ENCODE measurements at regions not wholly inside any gene's neighbourhood (a gene's known extent, or its start where the extent isn't known, plus 50 kb on each side); places are given as distances from the start of the nearest gene placed in this dataset.
"Not testable (repeated sequence)": the region's sequence is repeated elsewhere in the genome, so short reads cannot be mapped to it uniquely, and the experiment has no call there.

- DNase-seq (ENCODE audit: low read depth): not testable (repeated sequence)
Measured at GRCh38 chr16:22572331-22573224, 61.9 kb downstream of the NPIPB5 start.

- not testable (repeated sequence) for DNase-seq (ENCODE audit: low read depth)
Measured at GRCh38 chr16:22573225-22573530, 62.5 kb downstream of the NPIPB5 start.

- DNase-seq (ENCODE audit: low read depth): not testable (repeated sequence)
Measured at GRCh38 chr16:22576506-22576905, 65.8 kb downstream of the NPIPB5 start.

- DNase-seq (ENCODE audit: low read depth): not testable (repeated sequence)
Measured at GRCh38 chr16:22583195-22583594, 72.5 kb downstream of the NPIPB5 start.

- DNase-seq (ENCODE audit: low read depth): not testable (repeated sequence)
Measured at GRCh38 chr16:22584459-22584858, 73.8 kb downstream of the NPIPB5 start.

GRCh38 chr16:22584941-22585340, 74.2 kb downstream of the NPIPB5 start:
- DNase-seq (ENCODE audit: low read depth): not testable (repeated sequence)

- DNase-seq (ENCODE audit: low read depth): not testable (repeated sequence)
Measured at GRCh38 chr16:22585431-22585830, 74.7 kb downstream of the NPIPB5 start.

- DNase-seq (ENCODE audit: low read depth): not testable (repeated sequence)
Measured at GRCh38 chr16:22586732-22587131, 76.0 kb downstream of the NPIPB5 start.

- DNase-seq (ENCODE audit: low read depth): not testable (repeated sequence)
Measured at GRCh38 chr16:22589757-22590156, 79.1 kb downstream of the NPIPB5 start.

- not testable (repeated sequence) for DNase-seq (ENCODE audit: low read depth)
Measured at GRCh38 chr16:22596445-22597045, 85.9 kb downstream of the NPIPB5 start.

- not testable (repeated sequence) for DNase-seq (ENCODE audit: low read depth)
Measured at GRCh38 chr16:22603744-22604143, 93.1 kb downstream of the NPIPB5 start.

- DNase-seq (ENCODE audit: low read depth): not testable (repeated sequence)
Measured at GRCh38 chr16:22606619-22607018, 95.9 kb downstream of the NPIPB5 start.

GRCh38 chr16:22609798-22610197, 99.1 kb downstream of the NPIPB5 start:
- DNase-seq (ENCODE audit: low read depth): not testable (repeated sequence)

GRCh38 chr16:22611128-22611527, 100.4 kb downstream of the NPIPB5 start:
- DNase-seq (ENCODE audit: low read depth): not testable (repeated sequence)

- no peak for DNase-seq (ENCODE audit: low read depth)
Measured at GRCh38 chr16:22614271-22614947, 103.7 kb downstream of the NPIPB5 start.

- DNase-seq (ENCODE audit: low read depth): no peak
Measured at GRCh38 chr16:22618842-22619241, 108.2 kb downstream of the NPIPB5 start.

GRCh38 chr16:22621586-22622155, 111.0 kb downstream of the NPIPB5 start:
- DNase-seq (ENCODE audit: low read depth): no peak

GRCh38 chr16:22622703-22623102, 112.0 kb downstream of the NPIPB5 start:
- DNase-seq (ENCODE audit: low read depth): no peak

- DNase-seq (ENCODE audit: low read depth): peak; percentile 17
Measured at GRCh38 chr16:22623351-22623781, 112.7 kb downstream of the NPIPB5 start.

- no peak for DNase-seq (ENCODE audit: low read depth)
Measured at GRCh38 chr16:22624038-22624799, 113.5 kb downstream of the NPIPB5 start.

- DNase-seq (ENCODE audit: low read depth): no peak
Measured at GRCh38 chr16:22624800-22625533, 114.3 kb downstream of the NPIPB5 start.

Data from GM04504 (cell line).